ENCODE measurements at regions not wholly inside any gene's neighbourhood (a gene's known extent, or its start where the extent isn't known, plus 50 kb on each side); places are given as distances from the start of the nearest gene placed in this dataset.

DNA sequence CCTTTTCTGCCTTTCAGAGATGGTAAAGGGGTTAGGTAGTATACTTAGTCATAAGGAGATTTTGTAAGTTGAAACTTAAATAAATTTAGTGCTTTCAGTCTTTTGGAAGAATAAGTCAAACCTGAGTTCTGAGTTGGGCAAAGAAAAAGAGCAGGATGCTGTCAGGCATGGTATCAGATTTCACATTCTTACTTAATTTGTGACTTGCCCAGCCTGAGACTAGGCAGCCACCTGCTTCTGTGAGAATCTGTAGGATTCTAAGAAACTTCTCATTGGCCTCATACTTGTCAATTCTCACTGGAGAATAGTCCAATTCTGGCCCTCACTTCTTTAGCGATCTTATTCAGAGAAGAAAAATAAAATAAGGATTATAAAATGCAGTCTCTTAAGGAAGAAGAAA, 577.5 kb downstream of the DIPK2A start:
- TF ChIP-seq NFIC (IDR thresholded peaks at IDR 0.05): no peak
- TF ChIP-seq EP300 (IDR thresholded peaks at IDR 0.05; ENCODE audit: borderline replicate concordance): no peak
- TF ChIP-seq CEBPB (IDR thresholded peaks at IDR 0.05): no peak
- TF ChIP-seq, protein P1, sequence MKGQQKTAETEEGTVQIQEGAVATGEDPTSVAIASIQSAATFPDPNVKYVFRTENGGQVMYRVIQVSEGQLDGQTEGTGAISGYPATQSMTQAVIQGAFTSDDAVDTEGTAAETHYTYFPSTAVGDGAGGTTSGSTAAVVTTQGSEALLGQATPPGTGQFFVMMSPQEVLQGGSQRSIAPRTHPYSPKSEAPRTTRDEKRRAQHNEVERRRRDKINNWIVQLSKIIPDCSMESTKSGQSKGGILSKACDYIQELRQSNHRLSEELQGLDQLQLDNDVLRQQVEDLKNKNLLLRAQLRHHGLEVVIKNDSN (IDR thresholded peaks at IDR 0.05): no peak
- no peak for TF ChIP-seq TAF1 (IDR thresholded peaks at IDR 0.05; ENCODE audit: low read depth)

DNA sequence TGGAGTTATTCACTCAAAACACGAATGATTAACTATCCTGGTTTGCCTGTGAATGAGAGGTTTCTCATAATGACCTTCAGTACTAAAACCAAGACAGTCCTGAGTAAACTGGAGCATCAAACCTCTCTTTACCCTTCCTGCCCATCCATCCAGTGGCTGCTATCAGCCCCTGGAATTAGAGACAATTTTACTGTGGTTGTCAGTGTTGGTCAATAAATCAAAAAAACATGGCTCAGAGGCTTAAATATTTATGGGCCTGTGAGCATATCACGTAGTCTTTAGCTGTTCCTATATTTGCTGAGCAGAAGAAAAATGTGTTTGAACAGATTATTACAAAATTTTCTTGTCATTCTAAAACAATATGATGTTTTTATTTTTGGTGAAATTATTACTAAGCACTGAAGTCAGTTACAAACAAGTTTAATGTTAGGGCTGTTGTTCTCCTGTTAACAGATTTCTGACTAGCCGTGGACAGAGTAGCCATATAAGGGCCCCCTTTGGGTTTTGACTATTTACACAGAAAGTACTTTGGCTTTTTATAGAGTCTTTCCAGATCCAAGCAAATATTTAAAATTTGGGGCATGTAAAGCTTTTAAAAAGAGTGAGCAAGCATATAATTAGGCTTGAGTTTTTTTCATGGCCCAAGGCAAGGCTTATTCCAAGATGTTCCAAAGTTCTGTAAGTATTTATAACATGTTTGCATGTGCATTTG, 580.9 kb downstream of the DIPK2A start:
- TF ChIP-seq, protein P2, sequence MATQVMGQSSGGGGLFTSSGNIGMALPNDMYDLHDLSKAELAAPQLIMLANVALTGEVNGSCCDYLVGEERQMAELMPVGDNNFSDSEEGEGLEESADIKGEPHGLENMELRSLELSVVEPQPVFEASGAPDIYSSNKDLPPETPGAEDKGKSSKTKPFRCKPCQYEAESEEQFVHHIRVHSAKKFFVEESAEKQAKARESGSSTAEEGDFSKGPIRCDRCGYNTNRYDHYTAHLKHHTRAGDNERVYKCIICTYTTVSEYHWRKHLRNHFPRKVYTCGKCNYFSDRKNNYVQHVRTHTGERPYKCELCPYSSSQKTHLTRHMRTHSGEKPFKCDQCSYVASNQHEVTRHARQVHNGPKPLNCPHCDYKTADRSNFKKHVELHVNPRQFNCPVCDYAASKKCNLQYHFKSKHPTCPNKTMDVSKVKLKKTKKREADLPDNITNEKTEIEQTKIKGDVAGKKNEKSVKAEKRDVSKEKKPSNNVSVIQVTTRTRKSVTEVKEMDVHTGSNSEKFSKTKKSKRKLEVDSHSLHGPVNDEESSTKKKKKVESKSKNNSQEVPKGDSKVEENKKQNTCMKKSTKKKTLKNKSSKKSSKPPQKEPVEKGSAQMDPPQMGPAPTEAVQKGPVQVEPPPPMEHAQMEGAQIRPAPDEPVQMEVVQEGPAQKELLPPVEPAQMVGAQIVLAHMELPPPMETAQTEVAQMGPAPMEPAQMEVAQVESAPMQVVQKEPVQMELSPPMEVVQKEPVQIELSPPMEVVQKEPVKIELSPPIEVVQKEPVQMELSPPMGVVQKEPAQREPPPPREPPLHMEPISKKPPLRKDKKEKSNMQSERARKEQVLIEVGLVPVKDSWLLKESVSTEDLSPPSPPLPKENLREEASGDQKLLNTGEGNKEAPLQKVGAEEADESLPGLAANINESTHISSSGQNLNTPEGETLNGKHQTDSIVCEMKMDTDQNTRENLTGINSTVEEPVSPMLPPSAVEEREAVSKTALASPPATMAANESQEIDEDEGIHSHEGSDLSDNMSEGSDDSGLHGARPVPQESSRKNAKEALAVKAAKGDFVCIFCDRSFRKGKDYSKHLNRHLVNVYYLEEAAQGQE (IDR thresholded peaks at IDR 0.05; ENCODE audit: low read depth): no peak
- TF ChIP-seq TAF1 (IDR thresholded peaks at IDR 0.05; ENCODE audit: low read depth) (no peak), EP300 (IDR thresholded peaks at IDR 0.05; ENCODE audit: borderline replicate concordance) (no peak), YY1 (IDR thresholded peaks at IDR 0.05; ENCODE audit: low read depth) (no peak), CEBPB (IDR thresholded peaks at IDR 0.05) (no peak), CREB1 (IDR thresholded peaks at IDR 0.05; ENCODE audit: low read depth) (no peak), RAD21 (IDR thresholded peaks at IDR 0.05; ENCODE audit: low read depth) (no peak), ZBTB7A (IDR thresholded peaks at IDR 0.05; ENCODE audit: low read depth) (no peak), TCF12 (IDR thresholded peaks at IDR 0.05; ENCODE audit: low read depth) (no peak), NFIC (IDR thresholded peaks at IDR 0.05) (no peak), EGR1 (IDR thresholded peaks at IDR 0.05) (no peak)
- TF ChIP-seq, protein P3, sequence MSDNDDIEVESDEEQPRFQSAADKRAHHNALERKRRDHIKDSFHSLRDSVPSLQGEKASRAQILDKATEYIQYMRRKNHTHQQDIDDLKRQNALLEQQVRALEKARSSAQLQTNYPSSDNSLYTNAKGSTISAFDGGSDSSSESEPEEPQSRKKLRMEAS (IDR thresholded peaks at IDR 0.05): no peak

DNA sequence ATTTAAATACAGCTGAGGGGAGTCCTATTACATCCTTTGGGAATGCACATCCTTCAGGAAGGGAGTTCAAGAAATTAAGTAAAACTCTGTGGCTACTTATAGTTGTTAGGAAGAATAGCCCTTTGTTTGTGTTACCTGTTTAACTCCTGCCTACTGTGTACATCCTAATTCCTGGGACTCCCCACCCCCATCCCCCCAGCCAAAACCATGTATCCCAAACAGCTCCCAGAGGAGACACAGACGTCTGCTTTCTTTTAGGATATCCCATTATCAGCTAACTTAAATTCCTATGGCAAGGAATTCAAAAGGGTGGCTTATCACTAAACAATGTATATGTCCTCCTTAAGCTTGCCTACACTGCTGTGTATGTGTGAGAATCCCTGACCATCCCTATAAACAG, 581.7 kb downstream of the DIPK2A start:
- no peak for TF ChIP-seq YY1 (IDR thresholded peaks at IDR 0.05; ENCODE audit: low read depth)
- TF ChIP-seq, protein P3 (IDR thresholded peaks at IDR 0.05): no peak
- no peak for TF ChIP-seq CEBPB (IDR thresholded peaks at IDR 0.05)
- TF ChIP-seq ZBTB7A (IDR thresholded peaks at IDR 0.05; ENCODE audit: low read depth): no peak
- TF ChIP-seq FOXM1 (IDR thresholded peaks at IDR 0.05; ENCODE audit: borderline replicate concordance, low read depth): no peak
- TF ChIP-seq, protein P2 (IDR thresholded peaks at IDR 0.05; ENCODE audit: low read depth): no peak
- TF ChIP-seq TCF12 (IDR thresholded peaks at IDR 0.05; ENCODE audit: low read depth): no peak
- no peak for TF ChIP-seq TAF1 (IDR thresholded peaks at IDR 0.05; ENCODE audit: low read depth)
- no peak for TF ChIP-seq EP300 (IDR thresholded peaks at IDR 0.05; ENCODE audit: borderline replicate concordance)
- no peak for TF ChIP-seq RAD21 (IDR thresholded peaks at IDR 0.05; ENCODE audit: low read depth)
- TF ChIP-seq TEAD4 (IDR thresholded peaks at IDR 0.05): no peak
- TF ChIP-seq, protein P1 (IDR thresholded peaks at IDR 0.05): no peak
- no peak for TF ChIP-seq CREB1 (IDR thresholded peaks at IDR 0.05; ENCODE audit: low read depth)
- no peak for TF ChIP-seq EGR1 (IDR thresholded peaks at IDR 0.05)
- no peak for TF ChIP-seq NFIC (IDR thresholded peaks at IDR 0.05)

DNA sequence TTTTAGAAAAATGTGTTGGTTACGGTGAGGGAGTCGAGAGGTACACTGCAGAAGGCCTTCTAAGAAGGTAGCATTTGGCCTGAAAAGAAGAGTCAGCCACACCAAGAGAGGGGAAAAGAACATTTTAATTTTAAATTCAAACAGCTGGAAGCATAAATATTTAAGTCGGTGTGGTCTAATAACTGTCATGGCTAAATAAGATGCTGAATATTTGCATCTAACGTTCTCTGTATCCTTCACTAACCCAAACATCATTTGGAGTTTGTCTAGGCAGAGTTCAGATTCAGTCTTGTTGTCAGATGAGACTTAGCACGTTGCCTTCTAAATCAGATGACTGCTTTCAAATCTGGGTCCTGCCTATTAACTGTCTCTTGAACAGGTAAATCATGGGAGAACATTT, 583.3 kb downstream of the DIPK2A start:
- no peak for TF ChIP-seq EGR1 (IDR thresholded peaks at IDR 0.05)
- TF ChIP-seq CREB1 (IDR thresholded peaks at IDR 0.05; ENCODE audit: low read depth): no peak

DNA sequence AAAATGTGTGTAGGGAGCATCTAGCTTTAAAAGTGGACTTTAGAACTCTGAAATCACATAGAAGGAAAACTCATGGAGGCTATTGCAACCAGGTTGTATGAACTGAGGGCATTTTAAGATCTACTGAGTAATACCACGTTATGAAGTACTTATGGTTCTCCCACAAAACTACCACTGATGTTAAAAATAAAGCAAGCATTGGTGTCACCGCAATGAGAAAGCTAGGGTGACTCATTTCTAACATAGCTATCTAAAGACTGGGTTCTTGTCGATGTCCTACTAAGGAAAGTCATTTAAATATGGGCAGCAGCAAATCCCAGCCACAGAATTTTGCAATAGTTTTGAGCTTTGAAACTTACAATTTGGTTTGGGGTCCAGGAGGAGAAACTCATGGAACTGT, 584.8 kb downstream of the DIPK2A start:
- TF ChIP-seq, protein P3 (IDR thresholded peaks at IDR 0.05): no peak
- TF ChIP-seq TCF12 (IDR thresholded peaks at IDR 0.05; ENCODE audit: low read depth) (no peak), CREB1 (IDR thresholded peaks at IDR 0.05; ENCODE audit: low read depth) (no peak), EGR1 (IDR thresholded peaks at IDR 0.05) (no peak), ZBTB7A (IDR thresholded peaks at IDR 0.05; ENCODE audit: low read depth) (no peak), RAD21 (IDR thresholded peaks at IDR 0.05; ENCODE audit: low read depth) (no peak), CEBPB (IDR thresholded peaks at IDR 0.05) (no peak), YY1 (IDR thresholded peaks at IDR 0.05; ENCODE audit: low read depth) (no peak), TAF1 (IDR thresholded peaks at IDR 0.05; ENCODE audit: low read depth) (no peak), TEAD4 (IDR thresholded peaks at IDR 0.05) (no peak), NFIC (IDR thresholded peaks at IDR 0.05) (no peak)
- TF ChIP-seq, protein P2 (IDR thresholded peaks at IDR 0.05; ENCODE audit: low read depth): no peak
